WTC11 (cell line): ENCODE measurements at regions not wholly inside any gene's neighbourhood (a gene's known extent, or its start where the extent isn't known, plus 50 kb on each side); places are given as distances from the start of the nearest gene placed in this dataset.

Experiments
- ATAC-seq: fragments of 200-7000 bp; cut with Tn5 transposase; 2 replicates; pipeline ENCODE4 v1.10.0; 2021; ENCODE audit warnings: mild to moderate bottlenecking, moderate library complexity
- CTCF ChIA-PET: fragments of 300-600 bp; sonication (Branson Sonifier 250); formaldehyde crosslinking; loops from one replicate; lab custom pipeline; 2021; ENCODE audit warnings: antibody characterized with exemption; lab: Charles Lee
- POLR2A ChIA-PET: fragments of 350-600 bp; sonication (Branson Sonifier 250); formaldehyde crosslinking; loops from one replicate; lab custom pipeline; 2021; ENCODE audit warnings: antibody characterized with exemption; lab: Charles Lee
- DNase-seq: peaks from one replicate; pipeline ENCODE4 v3.0.0; 2021; ENCODE audit warnings: low spot score
- H3K27ac Mint-ChIP-seq: 2 replicates; pipeline ENCODE4 v1.8.0; 2021; ENCODE audit warnings: mixed read lengths
- H3K27me3 Mint-ChIP-seq: 2 replicates; pipeline ENCODE4 v1.8.0; 2021; ENCODE audit warnings: low read depth, mild to moderate bottlenecking, moderate library complexity, mixed read lengths
- H3K36me3 Mint-ChIP-seq: 2 replicates; pipeline ENCODE4 v1.8.0; 2021; ENCODE audit warnings: mixed read lengths
- H3K4me1 Mint-ChIP-seq: 2 replicates; pipeline ENCODE4 v1.8.0; 2022; ENCODE audit warnings: mixed read lengths
- H3K4me3 Mint-ChIP-seq: 2 replicates; pipeline ENCODE4 v1.8.0; 2021; ENCODE audit warnings: mild to moderate bottlenecking, moderate library complexity, mixed read lengths
- H3K9me3 Mint-ChIP-seq: 2 replicates; pipeline ENCODE4 v1.8.0; 2021; ENCODE audit warnings: mixed read lengths
- ATF1 ChIP-seq: sonication (generic); formaldehyde crosslinking; IDR thresholded peaks from 2 replicates; pipeline ENCODE4 v1.8.1; 2023; ENCODE audit warnings: mild to moderate bottlenecking, moderate library complexity, missing genetic modification reagents
- EMX1 ChIP-seq: fragments of 250-450 bp; sonication (Bioruptor Pico); IDR thresholded peaks from 2 replicates; pipeline ENCODE4 v1.8.0; 2021; ENCODE audit warnings: mild to moderate bottlenecking
- GABPB1 ChIP-seq: sonication (generic); formaldehyde crosslinking; IDR thresholded peaks from 2 replicates; pipeline ENCODE4 v1.8.1; 2023; ENCODE audit warnings: mild to moderate bottlenecking, missing genetic modification reagents
- GTF2I ChIP-seq: fragments of 250-450 bp; sonication (Bioruptor Pico); conservative IDR thresholded peaks from 2 replicates; pipeline ENCODE4 v1.4.0; 2021; ENCODE audit warnings: mild to moderate bottlenecking
- MXD4 ChIP-seq: fragments of 250-450 bp; sonication (Bioruptor Pico); IDR thresholded peaks from 2 replicates; pipeline ENCODE4 v1.8.0; 2021; ENCODE audit warnings: mild to moderate bottlenecking, moderate library complexity, borderline replicate concordance
- NR3C1 ChIP-seq: sonication (generic); formaldehyde crosslinking; conservative IDR thresholded peaks from 2 replicates; pipeline ENCODE4 v1.8.1; 2023; ENCODE audit warnings: low read depth, mild to moderate bottlenecking, missing genetic modification reagents
- OVOL2 ChIP-seq: fragments of 250-450 bp; sonication (Bioruptor Pico); IDR thresholded peaks from 2 replicates; pipeline ENCODE4 v1.9.0; 2021; ENCODE audit warnings: mild to moderate bottlenecking, borderline replicate concordance
- PRRX2 ChIP-seq: fragments of 250-450 bp; sonication (Bioruptor Pico); IDR thresholded peaks from 2 replicates; pipeline ENCODE4 v1.8.0; 2021; ENCODE audit warnings: mild to moderate bottlenecking
- SP1 ChIP-seq: sonication (generic); formaldehyde crosslinking; conservative IDR thresholded peaks from 2 replicates; pipeline ENCODE4 v1.8.1; 2022; ENCODE audit warnings: missing genetic modification reagents
- TP53 ChIP-seq: sonication (generic); formaldehyde crosslinking; IDR thresholded peaks from 2 replicates; pipeline ENCODE4 v1.8.1; 2023; ENCODE audit warnings: mild to moderate bottlenecking, missing genetic modification reagents
- TF ChIP-seq, protein P1 (sequence below): sonication (generic); formaldehyde crosslinking; IDR thresholded peaks from 2 replicates; pipeline ENCODE4 v1.8.1; 2022; ENCODE audit warnings: mild to moderate bottlenecking, missing genetic modification reagents, moderate library complexity, borderline replicate concordance
- TF ChIP-seq, protein P2 (sequence below): sonication (generic); formaldehyde crosslinking; IDR thresholded peaks from 2 replicates; pipeline ENCODE4 v1.8.1; 2023; ENCODE audit warnings: mild to moderate bottlenecking, missing genetic modification reagents
- TF ChIP-seq, protein P3 (sequence below): sonication (generic); formaldehyde crosslinking; IDR thresholded peaks from 2 replicates; pipeline ENCODE4 v1.8.1; 2023; ENCODE audit warnings: mild to moderate bottlenecking, missing genetic modification reagents, borderline replicate concordance
- TF ChIP-seq, protein P4 (sequence below): sonication (generic); formaldehyde crosslinking; IDR thresholded peaks from 2 replicates; pipeline ENCODE4 v1.8.0; 2022; ENCODE audit warnings: mild to moderate bottlenecking, missing genetic modification reagents
- TF ChIP-seq, protein P5 (sequence below): fragments of 250-450 bp; sonication (Bioruptor Pico); conservative IDR thresholded peaks from 2 replicates; pipeline ENCODE4 v1.9.0; 2021; ENCODE audit warnings: mild to moderate bottlenecking
- TF ChIP-seq, protein P6 (sequence below): sonication (generic); formaldehyde crosslinking; IDR thresholded peaks from 2 replicates; pipeline ENCODE4 v1.8.1; 2022; ENCODE audit warnings: missing genetic modification reagents, borderline replicate concordance

DNA sequence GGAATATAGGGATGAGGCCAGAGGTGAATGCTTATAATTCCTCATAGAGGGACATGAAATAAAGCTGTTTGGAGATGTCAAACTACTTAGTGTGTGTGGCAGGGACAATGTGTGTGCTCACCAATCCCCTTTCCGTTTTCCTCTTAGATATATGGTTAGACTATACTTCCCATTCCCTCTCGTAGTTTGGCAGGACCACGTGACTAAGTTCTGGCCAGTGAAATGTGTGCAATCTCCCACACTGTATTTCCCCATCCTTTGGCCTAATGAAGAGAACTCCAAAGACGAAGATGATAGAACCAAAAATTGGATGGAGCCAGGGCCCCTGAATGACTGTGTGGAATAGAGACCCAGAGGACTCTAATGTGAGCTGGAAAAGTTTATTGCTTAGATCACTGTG, 233.4 kb upstream of the KLF4 start:
- ChIA-PET POLR2A (no interaction called here), CTCF (no interaction called here)
- Mint-ChIP-seq H3K4me3 (no peak overlapping the region), H3K27me3 (no peaks in the 10 kb centered on the region; the same call in 1 of the 2 replicates), H3K4me1 (no peaks in the 10 kb centered on the region), H3K27ac (no peak overlapping the region), H3K36me3 (no peaks in the 10 kb centered on the region), H3K9me3 (peaks cover 20% of the 10 kb centered on the region)
- TF ChIP-seq PRRX2 (CRISPR knock-in tag) (no peak), GTF2I (CRISPR knock-in tag) (no peak), SP1 (CRISPR knock-in tag) (no peak), EMX1 (no peak)
- TF ChIP-seq, protein P1, sequence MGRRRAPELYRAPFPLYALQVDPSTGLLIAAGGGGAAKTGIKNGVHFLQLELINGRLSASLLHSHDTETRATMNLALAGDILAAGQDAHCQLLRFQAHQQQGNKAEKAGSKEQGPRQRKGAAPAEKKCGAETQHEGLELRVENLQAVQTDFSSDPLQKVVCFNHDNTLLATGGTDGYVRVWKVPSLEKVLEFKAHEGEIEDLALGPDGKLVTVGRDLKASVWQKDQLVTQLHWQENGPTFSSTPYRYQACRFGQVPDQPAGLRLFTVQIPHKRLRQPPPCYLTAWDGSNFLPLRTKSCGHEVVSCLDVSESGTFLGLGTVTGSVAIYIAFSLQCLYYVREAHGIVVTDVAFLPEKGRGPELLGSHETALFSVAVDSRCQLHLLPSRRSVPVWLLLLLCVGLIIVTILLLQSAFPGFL = no peak
- TF ChIP-seq, protein P2, sequence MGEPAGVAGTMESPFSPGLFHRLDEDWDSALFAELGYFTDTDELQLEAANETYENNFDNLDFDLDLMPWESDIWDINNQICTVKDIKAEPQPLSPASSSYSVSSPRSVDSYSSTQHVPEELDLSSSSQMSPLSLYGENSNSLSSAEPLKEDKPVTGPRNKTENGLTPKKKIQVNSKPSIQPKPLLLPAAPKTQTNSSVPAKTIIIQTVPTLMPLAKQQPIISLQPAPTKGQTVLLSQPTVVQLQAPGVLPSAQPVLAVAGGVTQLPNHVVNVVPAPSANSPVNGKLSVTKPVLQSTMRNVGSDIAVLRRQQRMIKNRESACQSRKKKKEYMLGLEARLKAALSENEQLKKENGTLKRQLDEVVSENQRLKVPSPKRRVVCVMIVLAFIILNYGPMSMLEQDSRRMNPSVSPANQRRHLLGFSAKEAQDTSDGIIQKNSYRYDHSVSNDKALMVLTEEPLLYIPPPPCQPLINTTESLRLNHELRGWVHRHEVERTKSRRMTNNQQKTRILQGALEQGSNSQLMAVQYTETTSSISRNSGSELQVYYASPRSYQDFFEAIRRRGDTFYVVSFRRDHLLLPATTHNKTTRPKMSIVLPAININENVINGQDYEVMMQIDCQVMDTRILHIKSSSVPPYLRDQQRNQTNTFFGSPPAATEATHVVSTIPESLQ (CRISPR knock-in tag) = no peak
- DNase-seq (no peak), ATAC-seq (no peak)

DNA sequence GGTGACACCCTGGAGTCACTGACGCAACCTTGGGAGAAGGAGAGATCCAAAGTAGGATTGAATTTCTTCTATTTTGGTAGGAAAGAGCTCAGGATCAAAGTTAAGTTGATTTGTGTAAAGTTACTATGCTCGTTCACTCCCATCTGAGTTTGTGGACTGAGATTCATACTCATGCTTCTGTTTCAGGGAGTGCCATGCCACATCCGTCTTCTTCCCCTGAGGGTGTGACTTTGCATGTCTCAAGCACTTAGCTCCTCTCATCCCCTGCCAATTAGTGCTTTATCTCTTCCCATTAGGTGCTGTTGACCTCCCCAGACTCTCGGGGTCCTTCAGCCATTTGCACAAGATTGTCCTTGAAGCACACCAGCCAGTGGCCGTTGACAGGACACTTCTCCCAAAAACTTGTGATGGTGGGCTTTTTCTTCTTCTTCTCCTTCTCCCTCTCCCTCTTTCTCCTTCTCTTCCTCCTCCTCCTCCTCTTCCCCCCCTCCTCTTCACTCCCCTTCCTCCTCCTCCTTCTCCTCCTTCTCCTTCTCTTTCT, 232.2 kb upstream of the KLF4 start:
- Mint-ChIP-seq H3K9me3 (peaks cover 20% of the 10 kb centered on the region), H3K4me3 (no peak overlapping the region), H3K27ac (no peak overlapping the region), H3K4me1 (no peaks in the 10 kb centered on the region), H3K27me3 (no peaks in the 10 kb centered on the region; the same call in 1 of the 2 replicates), H3K36me3 (no peaks in the 10 kb centered on the region)
- TF ChIP-seq ATF1 (CRISPR knock-in tag) (no peak), MXD4 (CRISPR knock-in tag) (no peak), GABPB1 (CRISPR knock-in tag) (no peak), OVOL2 (CRISPR knock-in tag) (no peak), NR3C1 (CRISPR knock-in tag) (no peak), TP53 (no peak), PRRX2 (CRISPR knock-in tag) (no peak)
- TF ChIP-seq, protein P2 (CRISPR knock-in tag) = no peak
- TF ChIP-seq, protein P3, sequence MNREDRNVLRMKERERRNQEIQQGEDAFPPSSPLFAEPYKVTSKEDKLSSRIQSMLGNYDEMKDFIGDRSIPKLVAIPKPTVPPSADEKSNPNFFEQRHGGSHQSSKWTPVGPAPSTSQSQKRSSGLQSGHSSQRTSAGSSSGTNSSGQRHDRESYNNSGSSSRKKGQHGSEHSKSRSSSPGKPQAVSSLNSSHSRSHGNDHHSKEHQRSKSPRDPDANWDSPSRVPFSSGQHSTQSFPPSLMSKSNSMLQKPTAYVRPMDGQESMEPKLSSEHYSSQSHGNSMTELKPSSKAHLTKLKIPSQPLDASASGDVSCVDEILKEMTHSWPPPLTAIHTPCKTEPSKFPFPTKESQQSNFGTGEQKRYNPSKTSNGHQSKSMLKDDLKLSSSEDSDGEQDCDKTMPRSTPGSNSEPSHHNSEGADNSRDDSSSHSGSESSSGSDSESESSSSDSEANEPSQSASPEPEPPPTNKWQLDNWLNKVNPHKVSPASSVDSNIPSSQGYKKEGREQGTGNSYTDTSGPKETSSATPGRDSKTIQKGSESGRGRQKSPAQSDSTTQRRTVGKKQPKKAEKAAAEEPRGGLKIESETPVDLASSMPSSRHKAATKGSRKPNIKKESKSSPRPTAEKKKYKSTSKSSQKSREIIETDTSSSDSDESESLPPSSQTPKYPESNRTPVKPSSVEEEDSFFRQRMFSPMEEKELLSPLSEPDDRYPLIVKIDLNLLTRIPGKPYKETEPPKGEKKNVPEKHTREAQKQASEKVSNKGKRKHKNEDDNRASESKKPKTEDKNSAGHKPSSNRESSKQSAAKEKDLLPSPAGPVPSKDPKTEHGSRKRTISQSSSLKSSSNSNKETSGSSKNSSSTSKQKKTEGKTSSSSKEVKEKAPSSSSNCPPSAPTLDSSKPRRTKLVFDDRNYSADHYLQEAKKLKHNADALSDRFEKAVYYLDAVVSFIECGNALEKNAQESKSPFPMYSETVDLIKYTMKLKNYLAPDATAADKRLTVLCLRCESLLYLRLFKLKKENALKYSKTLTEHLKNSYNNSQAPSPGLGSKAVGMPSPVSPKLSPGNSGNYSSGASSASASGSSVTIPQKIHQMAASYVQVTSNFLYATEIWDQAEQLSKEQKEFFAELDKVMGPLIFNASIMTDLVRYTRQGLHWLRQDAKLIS (CRISPR knock-in tag) = no peak
- TF ChIP-seq, protein P4, sequence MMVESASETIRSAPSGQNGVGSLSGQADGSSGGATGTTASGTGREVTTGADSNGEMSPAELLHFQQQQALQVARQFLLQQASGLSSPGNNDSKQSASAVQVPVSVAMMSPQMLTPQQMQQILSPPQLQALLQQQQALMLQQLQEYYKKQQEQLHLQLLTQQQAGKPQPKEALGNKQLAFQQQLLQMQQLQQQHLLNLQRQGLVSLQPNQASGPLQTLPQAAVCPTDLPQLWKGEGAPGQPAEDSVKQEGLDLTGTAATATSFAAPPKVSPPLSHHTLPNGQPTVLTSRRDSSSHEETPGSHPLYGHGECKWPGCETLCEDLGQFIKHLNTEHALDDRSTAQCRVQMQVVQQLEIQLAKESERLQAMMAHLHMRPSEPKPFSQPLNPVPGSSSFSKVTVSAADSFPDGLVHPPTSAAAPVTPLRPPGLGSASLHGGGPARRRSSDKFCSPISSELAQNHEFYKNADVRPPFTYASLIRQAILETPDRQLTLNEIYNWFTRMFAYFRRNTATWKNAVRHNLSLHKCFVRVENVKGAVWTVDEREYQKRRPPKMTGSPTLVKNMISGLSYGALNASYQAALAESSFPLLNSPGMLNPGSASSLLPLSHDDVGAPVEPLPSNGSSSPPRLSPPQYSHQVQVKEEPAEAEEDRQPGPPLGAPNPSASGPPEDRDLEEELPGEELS (CRISPR knock-in tag) = no peak
- TF ChIP-seq, protein P5, sequence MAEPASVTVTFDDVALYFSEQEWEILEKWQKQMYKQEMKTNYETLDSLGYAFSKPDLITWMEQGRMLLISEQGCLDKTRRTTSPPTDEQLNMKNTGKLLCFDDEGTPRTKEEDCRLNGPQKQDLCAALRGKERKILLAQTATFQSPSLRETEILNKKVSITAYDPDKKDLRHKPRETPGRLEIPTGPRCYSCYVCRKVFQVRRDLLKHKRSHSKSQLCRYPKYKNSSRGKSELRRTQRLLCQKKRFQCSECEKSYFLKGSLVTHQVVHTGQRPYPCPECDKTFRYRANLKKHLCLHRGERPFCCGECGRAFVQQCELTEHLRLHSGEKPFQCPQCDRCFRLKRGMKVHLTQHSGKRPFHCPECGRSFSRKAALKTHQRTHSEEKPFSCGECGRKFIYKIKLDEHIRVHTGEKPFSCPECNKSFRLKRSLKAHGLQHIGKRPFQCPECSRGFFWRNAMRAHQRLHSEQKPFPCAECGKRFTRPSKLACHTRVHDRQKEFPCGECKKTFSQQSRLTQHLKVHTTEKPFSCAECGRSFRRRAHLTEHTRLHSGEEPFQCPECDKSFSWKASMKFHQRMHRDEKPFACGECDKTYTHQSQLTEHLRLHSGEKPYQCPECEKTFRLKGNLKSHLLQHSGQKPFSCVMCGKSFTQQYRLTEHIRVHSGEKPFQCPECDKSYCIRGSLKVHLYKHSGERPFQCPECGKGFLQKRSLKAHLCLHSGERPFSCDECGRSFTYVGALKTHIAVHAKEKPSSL (CRISPR knock-in tag) = no peak
- TF ChIP-seq, protein P6, sequence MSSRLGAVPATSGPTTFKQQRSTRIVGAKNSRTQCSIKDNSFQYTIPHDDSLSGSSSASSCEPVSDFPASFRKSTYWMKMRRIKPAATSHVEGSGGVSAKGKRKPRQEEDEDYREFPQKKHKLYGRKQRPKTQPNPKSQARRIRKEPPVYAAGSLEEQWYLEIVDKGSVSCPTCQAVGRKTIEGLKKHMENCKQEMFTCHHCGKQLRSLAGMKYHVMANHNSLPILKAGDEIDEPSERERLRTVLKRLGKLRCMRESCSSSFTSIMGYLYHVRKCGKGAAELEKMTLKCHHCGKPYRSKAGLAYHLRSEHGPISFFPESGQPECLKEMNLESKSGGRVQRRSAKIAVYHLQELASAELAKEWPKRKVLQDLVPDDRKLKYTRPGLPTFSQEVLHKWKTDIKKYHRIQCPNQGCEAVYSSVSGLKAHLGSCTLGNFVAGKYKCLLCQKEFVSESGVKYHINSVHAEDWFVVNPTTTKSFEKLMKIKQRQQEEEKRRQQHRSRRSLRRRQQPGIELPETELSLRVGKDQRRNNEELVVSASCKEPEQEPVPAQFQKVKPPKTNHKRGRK (CRISPR knock-in tag) = no peak
- ATAC-seq = no peak
- DNase-seq = no peak
- ChIA-PET CTCF (no interaction called here), POLR2A (no interaction called here)
